ENCODE measurements at regions not wholly inside any gene's neighbourhood (a gene's known extent, or its start where the extent isn't known, plus 50 kb on each side); places are given as distances from the start of the nearest gene placed in this dataset.

DNA sequence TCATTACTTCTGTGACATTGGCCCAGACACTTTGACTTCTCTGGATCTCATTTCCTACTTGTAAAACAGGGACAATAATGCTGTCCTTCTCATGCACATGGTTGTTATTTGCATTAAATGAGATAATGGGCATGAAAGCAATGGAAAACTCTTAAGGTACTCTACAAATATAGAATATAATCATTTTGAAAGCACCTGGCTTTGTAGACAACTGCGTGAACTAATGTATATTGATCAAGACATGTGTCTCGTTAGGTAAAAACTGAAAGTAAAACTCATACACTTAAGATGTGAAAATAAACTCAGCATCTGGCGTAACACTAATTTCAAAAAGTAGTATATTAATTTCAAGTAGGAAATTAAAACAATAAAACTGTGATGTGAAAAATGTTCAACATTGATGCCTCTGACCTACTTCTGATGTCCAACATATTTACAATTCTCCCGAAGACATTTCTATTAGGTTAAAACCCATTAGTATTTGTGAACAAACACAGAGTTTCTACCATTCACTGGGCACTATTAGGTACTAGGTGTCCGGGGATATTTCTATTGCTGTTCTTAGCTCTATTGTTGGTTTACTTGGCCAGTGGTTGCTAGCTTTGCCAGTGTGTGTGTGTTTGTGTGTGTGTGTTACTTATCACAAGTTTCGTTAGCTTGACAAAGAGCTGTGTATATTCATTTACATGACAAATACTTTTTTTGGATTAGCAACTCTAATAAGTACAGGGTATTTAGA is 220.5 kb downstream of the KCNRG start:
- no peak for TF ChIP-seq POLR2A (IDR thresholded peaks at IDR 0.05)
- TF ChIP-seq, protein P1, sequence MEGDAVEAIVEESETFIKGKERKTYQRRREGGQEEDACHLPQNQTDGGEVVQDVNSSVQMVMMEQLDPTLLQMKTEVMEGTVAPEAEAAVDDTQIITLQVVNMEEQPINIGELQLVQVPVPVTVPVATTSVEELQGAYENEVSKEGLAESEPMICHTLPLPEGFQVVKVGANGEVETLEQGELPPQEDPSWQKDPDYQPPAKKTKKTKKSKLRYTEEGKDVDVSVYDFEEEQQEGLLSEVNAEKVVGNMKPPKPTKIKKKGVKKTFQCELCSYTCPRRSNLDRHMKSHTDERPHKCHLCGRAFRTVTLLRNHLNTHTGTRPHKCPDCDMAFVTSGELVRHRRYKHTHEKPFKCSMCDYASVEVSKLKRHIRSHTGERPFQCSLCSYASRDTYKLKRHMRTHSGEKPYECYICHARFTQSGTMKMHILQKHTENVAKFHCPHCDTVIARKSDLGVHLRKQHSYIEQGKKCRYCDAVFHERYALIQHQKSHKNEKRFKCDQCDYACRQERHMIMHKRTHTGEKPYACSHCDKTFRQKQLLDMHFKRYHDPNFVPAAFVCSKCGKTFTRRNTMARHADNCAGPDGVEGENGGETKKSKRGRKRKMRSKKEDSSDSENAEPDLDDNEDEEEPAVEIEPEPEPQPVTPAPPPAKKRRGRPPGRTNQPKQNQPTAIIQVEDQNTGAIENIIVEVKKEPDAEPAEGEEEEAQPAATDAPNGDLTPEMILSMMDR (IDR thresholded peaks at IDR 0.05), result no peak
- TF ChIP-seq EP300 (IDR thresholded peaks at IDR 0.05; ENCODE audit: low read depth), result no peak
- no peak for TF ChIP-seq POLR2AphosphoS5 (IDR thresholded peaks at IDR 0.05)

Data from transverse colon (tissue), 4 donors.